ENCODE measurements at regions not wholly inside any gene's neighbourhood (a gene's known extent, or its start where the extent isn't known, plus 50 kb on each side); places are given as distances from the start of the nearest gene placed in this dataset.
"Not testable (repeated sequence)": the region's sequence is repeated elsewhere in the genome, so short reads cannot be mapped to it uniquely, and the experiment has no call there.

DNA sequence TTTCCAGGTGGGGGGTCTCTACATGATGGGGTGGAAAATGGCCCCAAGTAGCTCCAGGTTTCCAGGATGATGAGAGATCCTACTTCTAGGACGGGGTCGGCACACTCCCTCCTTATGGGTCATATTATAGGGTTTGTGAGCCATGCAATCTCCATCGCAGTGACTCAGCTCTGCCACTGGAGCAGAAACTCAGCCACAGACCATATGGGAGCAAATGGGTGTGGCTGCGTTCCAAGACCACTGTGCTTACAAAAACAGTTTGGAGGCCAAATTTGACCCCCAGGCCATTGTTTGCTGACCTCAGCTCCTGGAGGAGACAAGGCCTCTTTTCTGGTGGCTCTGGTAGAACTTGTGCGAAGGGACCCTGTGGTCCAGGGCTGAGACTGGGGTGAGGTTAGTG, 92.7 kb upstream of the CRYM start:
- not testable (repeated sequence) for H3K27me3 Mint-ChIP-seq (ENCODE audit: low read depth, poor library complexity); H3K4me1 Mint-ChIP-seq; DNase-seq; H3K9me3 Mint-ChIP-seq; H3K36me3 Mint-ChIP-seq (ENCODE audit: low read depth); H3K4me3 Mint-ChIP-seq; H3K27ac Mint-ChIP-seq

DNA sequence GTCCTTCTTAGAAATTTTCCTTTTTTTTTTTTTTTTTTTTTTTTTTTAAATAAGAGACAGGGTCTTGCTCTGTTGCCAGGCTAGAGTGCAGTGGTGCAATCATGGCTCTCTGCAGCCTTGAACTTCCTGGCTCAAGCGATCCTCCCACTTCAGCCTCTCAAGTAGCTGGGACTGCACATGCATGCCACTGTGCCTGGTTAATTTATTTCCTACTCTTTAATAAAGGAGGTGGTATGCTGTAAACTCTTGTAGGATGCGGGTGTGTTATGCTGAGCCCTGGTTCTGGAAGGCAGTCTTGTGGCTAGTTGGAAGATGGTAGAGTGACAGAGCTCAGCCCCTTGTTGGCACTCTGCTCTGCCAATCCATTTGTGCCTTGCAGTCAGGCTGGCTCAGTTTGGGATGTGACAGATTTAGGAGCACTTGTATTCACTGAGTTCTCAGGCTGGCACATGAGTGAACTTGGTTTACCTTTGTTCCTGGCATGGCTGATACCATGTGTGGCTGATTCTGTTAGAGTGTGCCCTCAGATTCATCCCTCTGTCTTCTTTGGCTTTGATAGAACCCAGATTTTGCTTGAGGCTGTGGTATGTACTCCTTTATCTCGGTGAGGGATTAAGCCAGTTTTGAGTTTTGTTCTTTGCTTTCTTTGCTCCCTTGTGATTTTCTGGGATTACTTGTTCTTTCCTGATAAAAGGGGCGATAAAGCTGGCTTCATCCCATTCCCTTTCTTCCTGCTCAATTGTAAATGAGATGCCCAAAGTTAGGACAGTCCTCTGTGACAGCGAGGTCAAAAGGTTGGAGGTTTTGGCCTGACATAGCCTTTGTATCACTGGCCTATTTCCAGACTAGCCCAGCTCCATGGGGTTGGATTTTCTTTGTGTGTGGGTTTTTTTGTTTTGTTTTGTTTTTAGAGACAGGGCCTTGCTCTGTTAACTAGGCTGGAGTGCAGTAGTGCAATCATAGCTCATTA, 91.2 kb upstream of the CRYM start:
- H3K27me3 Mint-ChIP-seq (ENCODE audit: low read depth, poor library complexity); H3K4me3 Mint-ChIP-seq; H3K36me3 Mint-ChIP-seq (ENCODE audit: low read depth); H3K9me3 Mint-ChIP-seq; H3K4me1 Mint-ChIP-seq; DNase-seq; H3K27ac Mint-ChIP-seq: not testable (repeated sequence)

DNA sequence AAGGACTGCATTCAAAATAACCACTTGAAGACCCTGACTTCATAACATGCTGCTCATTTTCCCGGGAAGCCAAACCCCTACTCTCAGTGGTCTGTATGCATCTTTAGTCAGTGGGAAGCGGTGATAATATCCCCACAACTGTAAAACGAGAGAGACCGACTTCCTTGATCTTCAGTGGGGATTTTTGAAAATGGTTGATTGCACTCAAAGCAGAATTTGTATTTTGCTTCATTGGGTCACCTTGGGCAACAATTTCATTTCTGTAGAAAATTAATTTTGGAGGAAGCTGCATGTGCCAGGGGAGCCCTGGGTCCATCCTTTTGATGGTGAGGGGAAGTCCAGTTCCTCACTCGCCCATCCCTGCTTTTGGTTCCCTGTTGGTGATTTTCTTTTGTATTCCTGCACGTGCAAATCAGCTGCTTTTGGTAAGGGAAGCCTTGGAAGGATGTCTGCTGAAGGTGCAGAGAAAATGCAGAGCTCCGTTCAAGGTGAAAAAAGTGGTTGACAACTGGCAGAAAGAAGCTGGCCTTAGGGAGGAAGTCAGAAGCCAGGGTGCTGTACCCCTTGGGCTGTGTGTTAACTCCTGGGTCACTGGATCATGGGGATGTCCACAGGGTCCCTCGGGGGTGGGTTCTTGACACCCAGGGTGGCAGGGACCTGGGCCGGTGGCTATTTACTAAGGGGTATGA, 89.8 kb upstream of the CRYM start:
- not testable (repeated sequence) for H3K9me3 Mint-ChIP-seq; H3K36me3 Mint-ChIP-seq (ENCODE audit: low read depth); H3K4me3 Mint-ChIP-seq

DNA sequence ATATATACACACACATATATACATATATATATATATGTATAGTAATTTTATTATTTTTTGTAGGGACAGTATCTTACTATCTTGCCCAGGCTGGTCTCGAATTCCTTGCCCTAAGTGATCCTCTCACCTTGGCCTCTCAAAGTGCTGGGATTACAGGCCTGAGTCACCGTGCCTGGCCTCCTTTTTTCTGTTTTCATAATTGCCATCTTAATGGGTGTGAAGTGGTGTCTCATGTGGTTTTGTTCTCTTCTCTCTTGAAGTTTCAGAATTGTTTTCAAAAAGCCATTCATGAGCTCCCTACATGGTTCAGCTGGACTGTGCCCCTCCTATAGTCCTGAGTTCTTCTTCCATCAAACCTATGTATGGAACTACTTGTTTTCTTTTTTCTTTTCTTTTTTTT, 88.9 kb upstream of the CRYM start:
- not testable (repeated sequence) for H3K4me1 Mint-ChIP-seq; H3K27me3 Mint-ChIP-seq (ENCODE audit: low read depth, poor library complexity); H3K36me3 Mint-ChIP-seq (ENCODE audit: low read depth); H3K27ac Mint-ChIP-seq; H3K9me3 Mint-ChIP-seq; H3K4me3 Mint-ChIP-seq; DNase-seq

More for the DNA sequence above, 89.8 kb upstream of the CRYM start:
- DNase-seq; H3K4me1 Mint-ChIP-seq; H3K27ac Mint-ChIP-seq; H3K27me3 Mint-ChIP-seq (ENCODE audit: low read depth, poor library complexity): not testable (repeated sequence)

DNA sequence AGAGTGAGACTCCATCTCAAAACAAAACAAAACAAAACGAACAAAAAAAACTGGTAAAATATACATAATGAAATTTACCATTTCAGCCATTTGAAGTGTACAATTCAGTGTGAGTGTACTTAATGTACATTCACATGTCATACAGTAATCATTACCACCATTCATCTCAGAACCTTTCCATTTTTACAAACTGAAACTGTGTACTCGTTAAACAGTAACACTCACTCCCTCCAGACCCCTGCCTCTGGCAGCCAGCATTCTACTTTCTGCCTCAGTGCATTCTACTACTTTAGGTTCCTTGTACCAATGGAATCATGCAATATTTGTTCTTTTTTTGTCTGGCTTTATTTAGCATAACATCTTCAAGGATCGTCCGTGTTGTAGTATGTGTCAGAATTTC, 87.5 kb upstream of the CRYM start:
- not testable (repeated sequence) for H3K9me3 Mint-ChIP-seq; H3K4me3 Mint-ChIP-seq; H3K36me3 Mint-ChIP-seq (ENCODE audit: low read depth); DNase-seq; H3K27ac Mint-ChIP-seq; H3K4me1 Mint-ChIP-seq; H3K27me3 Mint-ChIP-seq (ENCODE audit: low read depth, poor library complexity)

DNA sequence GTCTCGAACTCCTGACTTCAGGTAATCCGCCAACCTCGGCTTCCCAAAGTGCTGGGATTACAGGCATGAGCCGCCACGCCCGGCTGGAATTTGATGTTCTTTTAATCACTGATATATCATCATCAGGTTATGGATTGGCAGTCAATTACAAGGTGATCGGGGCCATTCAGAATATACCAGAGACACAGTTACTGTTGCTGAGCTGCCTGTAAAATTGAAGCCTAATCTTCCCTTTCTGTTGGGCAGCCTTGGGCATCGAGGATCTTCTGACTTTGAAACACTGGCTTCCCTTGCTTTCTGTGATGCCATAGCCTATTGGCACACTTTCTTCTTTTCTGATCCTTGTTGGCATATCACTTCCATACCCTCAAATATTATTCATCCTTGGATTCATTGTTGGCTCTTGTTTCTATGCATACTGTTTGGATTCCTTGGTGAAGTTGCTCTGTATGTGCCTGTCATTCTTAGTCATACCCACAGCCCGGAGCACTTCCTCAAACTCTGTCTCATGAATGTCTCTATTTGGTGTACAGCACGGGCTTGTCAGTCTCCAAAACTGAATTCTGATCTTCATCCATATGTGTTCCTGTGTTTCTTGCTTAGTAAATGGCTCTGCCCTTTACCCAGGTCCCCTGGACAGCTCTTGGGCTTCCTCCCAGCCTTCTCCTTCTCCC, 85.6 kb upstream of the CRYM start:
- H3K27me3 Mint-ChIP-seq (ENCODE audit: low read depth, poor library complexity); H3K9me3 Mint-ChIP-seq; H3K4me3 Mint-ChIP-seq; H3K36me3 Mint-ChIP-seq (ENCODE audit: low read depth); DNase-seq; H3K27ac Mint-ChIP-seq: not testable (repeated sequence)
- peaks cover 18% of the 10 kb centered on the region for H3K4me1 Mint-ChIP-seq

DNA sequence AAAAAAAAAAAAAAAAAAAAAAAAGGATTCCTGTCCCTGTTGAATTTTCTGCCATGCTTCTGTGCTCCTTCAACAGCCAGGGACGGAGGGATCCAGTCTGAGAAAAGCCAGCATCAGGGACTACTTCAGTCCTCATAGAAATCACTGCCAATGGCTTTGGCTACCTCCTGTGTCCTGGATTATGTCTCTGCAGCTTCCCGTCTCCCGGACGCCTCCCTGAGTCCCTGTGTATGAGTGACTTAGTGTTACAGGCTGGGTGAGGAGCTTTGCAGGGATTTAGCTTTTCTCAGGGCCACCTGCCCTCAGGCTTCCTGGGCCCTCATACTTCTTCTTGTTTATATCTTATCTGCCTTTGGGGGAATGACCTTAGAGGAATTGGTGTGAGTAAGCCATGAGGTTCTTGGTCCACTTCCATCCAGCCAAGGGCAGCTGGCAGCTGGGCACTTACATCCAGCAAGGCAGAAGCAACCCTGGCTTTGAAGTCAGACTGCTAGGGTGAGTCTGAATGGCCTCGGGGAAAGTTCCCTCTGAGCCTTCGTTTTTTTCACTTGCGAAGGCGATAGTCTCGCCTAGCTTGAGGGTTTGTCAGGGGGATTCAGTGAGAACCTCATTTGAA, 83.6 kb upstream of the CRYM start:
- not testable (repeated sequence) for H3K4me3 Mint-ChIP-seq; H3K9me3 Mint-ChIP-seq; H3K36me3 Mint-ChIP-seq (ENCODE audit: low read depth); H3K27me3 Mint-ChIP-seq (ENCODE audit: low read depth, poor library complexity); DNase-seq; H3K27ac Mint-ChIP-seq
- peaks cover 18% of the 10 kb centered on the region for H3K4me1 Mint-ChIP-seq

DNA sequence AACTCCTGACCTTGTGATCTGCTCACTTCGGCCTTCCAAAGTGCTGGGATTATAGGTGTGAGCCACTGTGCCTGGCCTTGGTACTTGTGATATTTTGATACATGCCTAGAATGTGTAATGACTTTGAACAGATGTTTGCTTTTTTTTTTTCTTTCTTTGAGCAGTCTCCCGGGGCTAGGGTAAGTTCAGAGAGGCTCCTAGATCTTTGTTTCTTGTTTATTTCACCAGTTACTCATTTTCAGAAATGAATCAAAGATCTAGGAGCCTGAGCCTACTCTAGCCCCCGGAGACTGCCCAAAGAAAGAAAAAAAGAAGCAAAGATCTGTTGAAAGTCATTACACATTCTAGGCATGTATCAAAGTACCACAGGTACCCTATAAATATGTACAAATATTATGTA, 83.0 kb upstream of the CRYM start:
- peaks cover 23% of the 10 kb centered on the region for H3K4me1 Mint-ChIP-seq
- H3K27ac Mint-ChIP-seq; H3K27me3 Mint-ChIP-seq (ENCODE audit: low read depth, poor library complexity); H3K4me3 Mint-ChIP-seq; DNase-seq; H3K9me3 Mint-ChIP-seq; H3K36me3 Mint-ChIP-seq (ENCODE audit: low read depth): not testable (repeated sequence)

DNA sequence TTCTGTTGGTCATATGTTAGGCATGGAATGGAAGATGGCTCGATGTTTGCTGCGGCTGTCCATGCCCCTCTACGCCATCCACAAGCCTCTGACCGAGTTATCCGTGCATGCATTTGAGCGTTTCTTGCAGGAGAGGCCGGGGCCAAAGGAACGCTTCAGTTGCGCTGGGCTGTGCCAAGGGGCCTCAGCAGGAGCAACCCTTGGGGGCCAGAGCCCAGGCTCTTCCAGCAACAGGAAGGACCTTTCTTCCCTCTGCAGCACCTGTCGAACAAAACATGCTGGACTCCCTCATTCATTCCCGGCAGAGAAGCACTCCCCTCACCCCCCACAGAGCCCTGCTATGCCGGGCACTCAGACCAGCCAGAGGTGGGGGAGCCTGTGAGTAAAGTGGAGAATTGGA, 81.4 kb upstream of the CRYM start:
- H3K4me1 Mint-ChIP-seq, result peaks cover 29% of the 10 kb centered on the region
- not testable (repeated sequence) for H3K27me3 Mint-ChIP-seq (ENCODE audit: low read depth, poor library complexity); DNase-seq; H3K4me3 Mint-ChIP-seq; H3K27ac Mint-ChIP-seq; H3K9me3 Mint-ChIP-seq; H3K36me3 Mint-ChIP-seq (ENCODE audit: low read depth)

DNA sequence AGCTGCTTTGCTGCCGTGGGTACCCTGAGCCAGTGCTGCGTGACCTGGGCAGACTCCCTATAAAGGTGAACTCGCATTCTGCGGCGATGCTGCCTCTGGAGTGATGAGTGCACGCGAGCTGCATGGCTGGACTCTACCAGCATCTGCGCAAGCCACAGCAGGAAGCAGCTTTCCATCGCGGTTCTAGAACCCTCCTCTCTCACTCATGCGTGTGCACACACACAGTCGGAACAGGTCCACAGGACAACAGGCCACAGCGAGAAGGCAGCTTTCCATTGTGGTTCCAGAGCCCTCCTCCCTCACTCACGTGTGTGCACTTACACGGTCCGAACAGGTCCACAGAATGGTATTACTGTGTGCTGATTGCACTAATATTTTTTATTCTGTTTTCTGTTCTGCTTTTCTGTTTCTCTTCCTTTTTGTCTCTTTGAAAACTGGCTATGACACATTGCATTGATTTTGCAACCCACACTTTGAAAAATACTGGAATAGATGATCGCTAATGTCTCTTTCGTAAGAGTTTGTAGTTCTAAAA, 80.2 kb upstream of the CRYM start:
- H3K9me3 Mint-ChIP-seq; H3K36me3 Mint-ChIP-seq (ENCODE audit: low read depth); H3K27me3 Mint-ChIP-seq (ENCODE audit: low read depth, poor library complexity); DNase-seq; H3K27ac Mint-ChIP-seq; H3K4me3 Mint-ChIP-seq: not testable (repeated sequence)
- H3K4me1 Mint-ChIP-seq, result peaks cover 29% of the 10 kb centered on the region

DNA sequence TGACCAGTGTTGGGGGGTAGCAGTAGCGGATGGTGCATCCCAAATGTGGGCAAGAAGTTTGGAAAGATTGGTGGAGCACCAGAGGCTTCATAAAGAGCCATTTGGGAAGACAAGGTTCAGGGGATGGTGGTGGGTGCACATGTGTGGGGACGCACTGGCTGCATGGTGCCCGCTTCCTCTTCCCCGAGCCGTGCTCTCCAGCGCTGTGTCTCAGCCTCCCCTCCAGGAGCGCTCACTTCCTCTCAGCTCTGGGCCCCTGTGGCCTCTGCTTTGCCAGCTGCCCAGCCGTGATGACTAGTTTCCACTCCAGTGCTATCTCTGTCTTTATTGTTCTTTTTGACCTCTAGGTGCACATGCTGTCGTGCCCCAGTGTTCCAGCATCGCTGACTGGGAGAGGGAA, 78.2 kb upstream of the CRYM start:
- H3K27me3 Mint-ChIP-seq (ENCODE audit: low read depth, poor library complexity), result peaks cover 10% of the 10 kb centered on the region
- not testable (repeated sequence) for H3K9me3 Mint-ChIP-seq; DNase-seq; H3K4me3 Mint-ChIP-seq; H3K36me3 Mint-ChIP-seq (ENCODE audit: low read depth); H3K27ac Mint-ChIP-seq
- H3K4me1 Mint-ChIP-seq, result peaks cover 24% of the 10 kb centered on the region

DNA sequence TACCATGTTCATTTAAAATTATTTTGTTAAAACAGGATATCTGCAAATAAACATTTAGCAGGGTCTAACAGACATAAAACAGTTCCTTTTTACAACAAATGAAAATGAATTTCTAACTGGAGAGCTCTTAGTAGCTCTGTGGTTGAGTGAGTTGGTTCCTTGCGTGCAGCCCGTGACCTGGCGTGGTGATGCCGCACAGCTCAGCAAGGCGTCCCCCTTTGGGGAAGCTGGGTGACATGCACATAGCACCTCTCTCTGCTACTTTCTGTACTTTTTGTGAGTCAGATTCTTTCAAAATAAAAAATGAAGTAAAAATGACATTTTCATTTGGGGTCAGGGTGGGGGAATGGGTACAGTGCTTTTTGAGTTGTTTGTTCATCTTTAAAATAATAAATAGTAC, 73.3 kb upstream of the CRYM start:
- H3K9me3 Mint-ChIP-seq; H3K36me3 Mint-ChIP-seq (ENCODE audit: low read depth); H3K4me3 Mint-ChIP-seq; H3K27ac Mint-ChIP-seq; DNase-seq; H3K4me1 Mint-ChIP-seq: not testable (repeated sequence)
- peaks cover 13% of the 10 kb centered on the region for H3K27me3 Mint-ChIP-seq (ENCODE audit: low read depth, poor library complexity)

DNA sequence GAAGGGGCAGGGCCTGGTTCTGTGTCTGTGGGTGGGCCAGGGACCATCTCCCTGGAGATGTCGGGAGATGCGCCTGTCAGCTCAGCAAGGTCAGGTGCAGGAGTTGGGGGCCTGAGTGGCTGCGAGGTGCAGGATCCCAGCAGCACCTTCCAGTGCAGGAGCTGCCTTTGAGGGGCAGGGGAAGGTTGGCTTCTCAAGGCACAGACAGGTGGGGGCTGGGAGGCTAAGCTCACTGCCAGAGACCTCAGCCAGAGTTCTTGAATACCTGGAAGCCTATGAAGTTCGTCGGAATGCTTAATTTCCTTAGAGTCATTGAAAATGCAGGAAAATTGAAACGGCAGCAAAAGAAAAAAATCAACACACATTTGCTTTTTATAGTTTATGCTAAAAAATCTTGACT, 72.8 kb upstream of the CRYM start:
- not testable (repeated sequence) for H3K4me3 Mint-ChIP-seq; H3K27ac Mint-ChIP-seq; DNase-seq; H3K36me3 Mint-ChIP-seq (ENCODE audit: low read depth); H3K9me3 Mint-ChIP-seq; H3K4me1 Mint-ChIP-seq
- peaks cover 11% of the 10 kb centered on the region for H3K27me3 Mint-ChIP-seq (ENCODE audit: low read depth, poor library complexity)

DNA sequence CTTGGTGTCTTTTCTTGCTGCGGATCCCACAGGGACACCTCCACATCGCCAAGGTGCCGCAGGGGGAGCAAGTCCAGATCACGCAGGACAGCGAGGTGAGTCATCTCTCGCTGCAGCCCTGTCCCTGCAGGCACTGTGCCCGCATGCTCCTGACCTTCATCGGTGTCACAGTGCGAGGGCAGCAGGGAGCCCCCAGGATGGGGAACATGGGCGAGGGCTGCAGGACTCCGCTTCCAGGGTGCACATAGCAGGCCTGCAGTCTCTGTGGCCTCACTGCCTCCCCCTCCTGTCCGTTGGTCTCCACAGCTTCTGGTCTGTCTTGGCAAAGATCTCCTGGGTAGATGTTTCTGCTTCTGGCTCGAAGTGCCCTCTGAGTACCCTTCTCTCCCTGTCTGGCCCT, 71.2 kb upstream of the CRYM start:
- DNase-seq; H3K4me1 Mint-ChIP-seq; H3K36me3 Mint-ChIP-seq (ENCODE audit: low read depth); H3K27ac Mint-ChIP-seq; H3K4me3 Mint-ChIP-seq; H3K9me3 Mint-ChIP-seq: not testable (repeated sequence)
- H3K27me3 Mint-ChIP-seq (ENCODE audit: low read depth, poor library complexity), result peaks cover 11% of the 10 kb centered on the region
